ENCODE measurements at regions not wholly inside any gene's neighbourhood (a gene's known extent, or its start where the extent isn't known, plus 50 kb on each side); places are given as distances from the start of the nearest gene placed in this dataset.

GRCh38 chr5:98193921-98194760, 579.3 kb upstream of the RGMB start:
- no peaks in the 10 kb centered on the region for H3K9me3 ChIP-seq (ENCODE audit: control insufficient read depth in 3 of 3, low read length in 3 of 3)
- H3K4me1 ChIP-seq (ENCODE audit: control insufficient read depth in 3 of 3, insufficient read depth in 3 of 3, low read length in 3 of 3): no peaks in the 10 kb centered on the region
- no peaks in the 10 kb centered on the region for H3K36me3 ChIP-seq (ENCODE audit: control insufficient read depth in 3 of 3, insufficient read depth in 3 of 3, low read length in 3 of 3)
- no peak overlapping the region for H3K4me3 ChIP-seq (ENCODE audit: low read length in 3 of 3)
- H3K27ac ChIP-seq (ENCODE audit: low read depth, low read length): no peak overlapping the region
- no peak overlapping the region for H3K9ac ChIP-seq (ENCODE audit: low read depth in 1 of 3, low read length in 3 of 3)
- H3K27me3 ChIP-seq (ENCODE audit: control insufficient read depth in 3 of 3, insufficient read depth in 3 of 3, low read length in 3 of 3): no peaks in the 10 kb centered on the region

- no peak overlapping the region for H3K4me3 ChIP-seq (ENCODE audit: low read length in 3 of 3)
- no peaks in the 10 kb centered on the region for H3K4me1 ChIP-seq (ENCODE audit: control insufficient read depth in 3 of 3, insufficient read depth in 3 of 3, low read length in 3 of 3)
- no peaks in the 10 kb centered on the region for H3K9me3 ChIP-seq (ENCODE audit: control insufficient read depth in 3 of 3, low read length in 3 of 3)
These were observed 572.5 kb upstream of the RGMB start for GRCh38 chr5:98200726-98201541.

GRCh38 chr5:98204798-98205197, 568.7 kb upstream of the RGMB start:
- no peaks in the 10 kb centered on the region for H3K9me3 ChIP-seq (ENCODE audit: control insufficient read depth in 3 of 3, low read length in 3 of 3)
- H3K27ac ChIP-seq (ENCODE audit: low read depth, low read length): no peak overlapping the region
- no peaks in the 10 kb centered on the region for H3K27me3 ChIP-seq (ENCODE audit: control insufficient read depth in 3 of 3, insufficient read depth in 3 of 3, low read length in 3 of 3)
- no peak overlapping the region for H3K4me3 ChIP-seq (ENCODE audit: low read length in 3 of 3)
- H3K9ac ChIP-seq (ENCODE audit: low read depth in 1 of 3, low read length in 3 of 3): no peak overlapping the region
- H3K4me1 ChIP-seq (ENCODE audit: control insufficient read depth in 3 of 3, insufficient read depth in 3 of 3, low read length in 3 of 3): no peaks in the 10 kb centered on the region
- H3K36me3 ChIP-seq (ENCODE audit: control insufficient read depth in 3 of 3, insufficient read depth in 3 of 3, low read length in 3 of 3): no peaks in the 10 kb centered on the region

More at GRCh38 chr5:98200726-98201541, 572.5 kb upstream of the RGMB start:
- Histone ChIP-seq H3K27ac (ENCODE audit: low read depth, low read length) (no peak overlapping the region), H3K27me3 (ENCODE audit: control insufficient read depth in 3 of 3, insufficient read depth in 3 of 3, low read length in 3 of 3) (no peaks in the 10 kb centered on the region), H3K9ac (ENCODE audit: low read depth in 1 of 3, low read length in 3 of 3) (no peak overlapping the region), H3K36me3 (ENCODE audit: control insufficient read depth in 3 of 3, insufficient read depth in 3 of 3, low read length in 3 of 3) (no peaks in the 10 kb centered on the region)

- Histone ChIP-seq H3K27me3 (ENCODE audit: control insufficient read depth in 3 of 3, insufficient read depth in 3 of 3, low read length in 3 of 3) (no peaks in the 10 kb centered on the region), H3K9ac (ENCODE audit: low read depth in 1 of 3, low read length in 3 of 3) (no peak overlapping the region), H3K4me1 (ENCODE audit: control insufficient read depth in 3 of 3, insufficient read depth in 3 of 3, low read length in 3 of 3) (no peaks in the 10 kb centered on the region), H3K27ac (ENCODE audit: low read depth, low read length) (no peak overlapping the region), H3K4me3 (ENCODE audit: low read length in 3 of 3) (no peak overlapping the region), H3K36me3 (ENCODE audit: control insufficient read depth in 3 of 3, insufficient read depth in 3 of 3, low read length in 3 of 3) (no peaks in the 10 kb centered on the region), H3K9me3 (ENCODE audit: control insufficient read depth in 3 of 3, low read length in 3 of 3) (no peaks in the 10 kb centered on the region)
These were observed 567.6 kb upstream of the RGMB start for GRCh38 chr5:98205691-98206461.

DNA sequence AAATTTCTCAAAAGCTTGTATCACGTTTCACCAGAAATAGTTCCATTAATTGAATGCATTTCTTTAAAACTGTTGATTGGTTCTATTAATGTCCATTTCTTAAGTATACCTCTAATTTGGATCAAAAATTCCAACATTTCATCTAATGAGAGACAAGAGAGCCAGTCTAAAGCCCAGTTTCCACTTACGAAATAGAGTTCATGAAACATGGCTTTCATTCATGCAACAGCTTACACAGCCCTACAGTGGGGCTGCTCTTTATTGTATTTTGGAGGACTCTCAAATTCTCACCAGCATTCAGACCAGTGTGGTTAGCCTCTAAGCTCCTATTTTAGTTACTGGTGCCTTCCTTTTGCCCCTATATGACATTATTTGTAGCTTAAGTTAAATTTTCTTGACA, 566.9 kb upstream of the RGMB start:
- no peaks in the 10 kb centered on the region for H3K4me1 ChIP-seq (ENCODE audit: control insufficient read depth in 3 of 3, insufficient read depth in 3 of 3, low read length in 3 of 3)
- no peaks in the 10 kb centered on the region for H3K36me3 ChIP-seq (ENCODE audit: control insufficient read depth in 3 of 3, insufficient read depth in 3 of 3, low read length in 3 of 3)
- H3K9me3 ChIP-seq (ENCODE audit: control insufficient read depth in 3 of 3, low read length in 3 of 3): no peaks in the 10 kb centered on the region
- H3K9ac ChIP-seq (ENCODE audit: low read depth in 1 of 3, low read length in 3 of 3): no peak overlapping the region
- no peak overlapping the region for H3K27ac ChIP-seq (ENCODE audit: low read depth, low read length)
- no peaks in the 10 kb centered on the region for H3K27me3 ChIP-seq (ENCODE audit: control insufficient read depth in 3 of 3, insufficient read depth in 3 of 3, low read length in 3 of 3)
- H3K4me3 ChIP-seq (ENCODE audit: low read length in 3 of 3): no peak overlapping the region

- Histone ChIP-seq H3K36me3 (ENCODE audit: control insufficient read depth in 3 of 3, insufficient read depth in 3 of 3, low read length in 3 of 3) (no peaks in the 10 kb centered on the region), H3K9me3 (ENCODE audit: control insufficient read depth in 3 of 3, low read length in 3 of 3) (no peaks in the 10 kb centered on the region), H3K4me3 (ENCODE audit: low read length in 3 of 3) (no peak overlapping the region), H3K9ac (ENCODE audit: low read depth in 1 of 3, low read length in 3 of 3) (no peak overlapping the region), H3K27me3 (ENCODE audit: control insufficient read depth in 3 of 3, insufficient read depth in 3 of 3, low read length in 3 of 3) (no peaks in the 10 kb centered on the region), H3K4me1 (ENCODE audit: control insufficient read depth in 3 of 3, insufficient read depth in 3 of 3, low read length in 3 of 3) (no peaks in the 10 kb centered on the region), H3K27ac (ENCODE audit: low read depth, low read length) (no peak overlapping the region)
These were observed 564.0 kb upstream of the RGMB start for GRCh38 chr5:98209418-98209817.

DNA sequence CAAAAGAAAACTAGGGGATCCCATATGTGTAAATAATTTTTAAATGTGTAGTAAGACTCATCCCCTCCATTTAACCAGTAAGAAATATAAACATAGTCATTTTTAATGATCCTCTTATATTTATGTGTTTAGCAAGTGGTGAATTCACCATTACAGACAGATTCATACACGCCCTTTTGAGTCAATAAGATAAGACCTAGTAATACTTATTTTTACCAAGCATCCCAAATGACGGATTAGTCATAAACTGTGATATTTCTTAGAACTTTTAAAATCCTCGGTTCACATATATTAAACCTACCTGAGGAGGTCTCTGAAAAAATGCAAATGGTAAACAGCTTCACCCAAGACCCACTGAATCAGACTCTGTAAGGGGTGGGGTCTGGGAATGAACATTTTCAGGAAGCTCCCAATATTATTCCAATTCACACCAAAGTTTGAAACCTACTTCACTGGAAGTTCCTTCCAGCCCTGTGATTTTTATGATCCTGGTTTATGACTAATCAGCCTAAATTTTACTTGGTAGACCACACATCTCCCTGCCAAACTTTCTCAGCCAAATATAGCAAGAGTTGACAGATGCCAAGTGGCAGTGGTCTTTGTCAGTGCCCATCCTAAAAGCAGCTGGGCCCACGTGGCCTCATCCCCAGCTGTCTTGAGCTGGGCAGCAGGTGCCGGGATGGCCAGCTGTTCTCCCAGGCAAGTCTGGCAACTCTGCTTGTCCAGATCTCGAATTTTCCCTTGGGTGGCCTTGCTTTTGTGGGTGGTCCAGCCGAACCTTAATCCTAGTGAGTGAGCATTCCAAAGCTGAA, 559.0 kb upstream of the RGMB start:
- Histone ChIP-seq H3K27ac (ENCODE audit: low read depth, low read length) (no peak overlapping the region), H3K27me3 (ENCODE audit: control insufficient read depth in 3 of 3, insufficient read depth in 3 of 3, low read length in 3 of 3) (peaks cover 0 to 2% (median 0%) of the 10 kb centered on the region in 3 donors), H3K36me3 (ENCODE audit: control insufficient read depth in 3 of 3, insufficient read depth in 3 of 3, low read length in 3 of 3) (no peaks in the 10 kb centered on the region), H3K4me1 (ENCODE audit: control insufficient read depth in 3 of 3, insufficient read depth in 3 of 3, low read length in 3 of 3) (no peaks in the 10 kb centered on the region), H3K9me3 (ENCODE audit: control insufficient read depth in 3 of 3, low read length in 3 of 3) (no peaks in the 10 kb centered on the region), H3K9ac (ENCODE audit: low read depth in 1 of 3, low read length in 3 of 3) (no peak overlapping the region), H3K4me3 (ENCODE audit: low read length in 3 of 3) (no peak overlapping the region)

- H3K9ac ChIP-seq (ENCODE audit: low read depth in 1 of 3, low read length in 3 of 3): no peak overlapping the region
- no peaks in the 10 kb centered on the region for H3K36me3 ChIP-seq (ENCODE audit: control insufficient read depth in 3 of 3, insufficient read depth in 3 of 3, low read length in 3 of 3)
- H3K27me3 ChIP-seq (ENCODE audit: control insufficient read depth in 3 of 3, insufficient read depth in 3 of 3, low read length in 3 of 3): peaks cover 0 to 2% (median 0%) of the 10 kb centered on the region in 3 donors
- no peaks in the 10 kb centered on the region for H3K9me3 ChIP-seq (ENCODE audit: control insufficient read depth in 3 of 3, low read length in 3 of 3)
- no peaks in the 10 kb centered on the region for H3K4me1 ChIP-seq (ENCODE audit: control insufficient read depth in 3 of 3, insufficient read depth in 3 of 3, low read length in 3 of 3)
- no peak overlapping the region for H3K27ac ChIP-seq (ENCODE audit: low read depth, low read length)
- H3K4me3 ChIP-seq (ENCODE audit: low read length in 3 of 3): no peak overlapping the region
These were observed 556.3 kb upstream of the RGMB start for GRCh38 chr5:98217138-98217537.

- Histone ChIP-seq H3K36me3 (ENCODE audit: control insufficient read depth in 3 of 3, insufficient read depth in 3 of 3, low read length in 3 of 3) (no peaks in the 10 kb centered on the region), H3K4me3 (ENCODE audit: low read length in 3 of 3) (no peak overlapping the region), H3K27me3 (ENCODE audit: control insufficient read depth in 3 of 3, insufficient read depth in 3 of 3, low read length in 3 of 3) (peaks cover 0 to 2% (median 0%) of the 10 kb centered on the region in 3 donors), H3K4me1 (ENCODE audit: control insufficient read depth in 3 of 3, insufficient read depth in 3 of 3, low read length in 3 of 3) (no peaks in the 10 kb centered on the region), H3K9ac (ENCODE audit: low read depth in 1 of 3, low read length in 3 of 3) (no peak overlapping the region), H3K27ac (ENCODE audit: low read depth, low read length) (no peak overlapping the region), H3K9me3 (ENCODE audit: control insufficient read depth in 3 of 3, low read length in 3 of 3) (no peaks in the 10 kb centered on the region)
These were observed 554.6 kb upstream of the RGMB start for GRCh38 chr5:98218838-98219237.

Data from skeletal muscle tissue (tissue), 3 donors.